ENCODE measurements at regions not wholly inside any gene's neighbourhood (a gene's known extent, or its start where the extent isn't known, plus 50 kb on each side); places are given as distances from the start of the nearest gene placed in this dataset.
"Not testable (repeated sequence)": the region's sequence is repeated elsewhere in the genome, so short reads cannot be mapped to it uniquely, and the experiment has no call there.

DNA sequence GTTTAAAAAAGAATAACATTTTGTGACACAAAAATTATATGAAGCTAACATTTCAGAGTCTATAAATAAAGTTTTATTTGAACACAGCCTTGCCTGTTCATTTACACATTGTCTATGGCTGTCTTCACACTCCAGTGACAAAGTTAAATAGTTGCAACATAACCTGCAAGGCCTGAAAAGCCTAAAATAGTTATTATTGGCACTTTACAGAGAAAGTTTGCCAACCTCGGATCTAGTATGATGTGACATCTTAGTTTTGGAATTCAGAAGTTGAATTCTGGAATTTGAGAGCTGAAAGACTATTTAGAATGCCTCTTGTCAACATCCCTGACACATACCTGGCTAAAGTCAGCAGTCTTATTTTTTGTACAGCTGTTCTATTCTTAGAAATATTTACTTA, 68.3 kb downstream of the DYRK2 start:
- DNase-seq (ENCODE audit: low read depth): peak; percentile 53

DNA sequence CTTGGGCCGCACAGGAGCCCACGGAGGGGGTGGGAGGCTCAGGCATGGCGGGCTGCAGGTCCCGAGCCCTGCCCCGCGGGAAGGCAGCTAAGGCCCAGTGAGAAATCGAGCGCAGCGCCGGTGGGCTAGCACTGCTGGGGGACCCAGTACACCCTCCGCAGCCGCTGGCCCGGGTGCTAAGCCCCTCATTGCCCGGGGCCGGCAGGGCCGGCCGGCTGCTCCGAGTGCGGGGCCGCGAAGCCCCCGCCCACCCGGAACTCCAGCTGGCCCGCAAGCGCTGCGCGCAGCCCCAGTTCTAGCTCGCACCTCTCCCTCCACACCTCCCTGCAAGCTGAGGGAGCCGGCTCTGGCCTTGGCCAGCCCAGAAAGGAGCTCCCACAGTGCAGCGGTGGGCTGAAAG, 70.8 kb downstream of the DYRK2 start:
- not testable (repeated sequence) for DNase-seq (ENCODE audit: low read depth)

DNA sequence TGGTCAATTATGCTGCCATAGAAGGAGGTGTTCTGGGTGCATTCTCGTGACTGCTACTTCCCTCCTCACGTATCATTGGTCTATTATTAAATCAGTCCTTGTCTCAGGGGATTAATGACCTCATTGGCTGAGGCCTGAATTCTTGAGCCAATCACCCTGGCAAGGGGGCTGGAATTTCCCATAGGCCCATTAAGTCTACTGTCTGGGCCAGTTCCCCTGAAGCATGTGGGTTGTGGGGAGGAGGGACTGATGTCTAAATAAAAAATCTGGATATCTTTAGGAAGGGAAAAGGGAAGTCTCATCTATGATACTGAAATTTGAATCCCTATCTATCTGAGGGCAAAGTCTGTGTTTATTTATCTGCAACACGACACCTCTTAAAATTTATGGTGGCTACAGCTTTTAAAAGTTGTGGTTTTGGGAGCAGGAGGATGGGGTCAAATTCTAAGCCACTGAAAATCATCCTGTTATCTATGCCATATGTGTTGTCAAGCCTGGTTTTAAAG, 71.9 kb downstream of the DYRK2 start:
- peak; percentile 83 for DNase-seq (ENCODE audit: low read depth)

DNA sequence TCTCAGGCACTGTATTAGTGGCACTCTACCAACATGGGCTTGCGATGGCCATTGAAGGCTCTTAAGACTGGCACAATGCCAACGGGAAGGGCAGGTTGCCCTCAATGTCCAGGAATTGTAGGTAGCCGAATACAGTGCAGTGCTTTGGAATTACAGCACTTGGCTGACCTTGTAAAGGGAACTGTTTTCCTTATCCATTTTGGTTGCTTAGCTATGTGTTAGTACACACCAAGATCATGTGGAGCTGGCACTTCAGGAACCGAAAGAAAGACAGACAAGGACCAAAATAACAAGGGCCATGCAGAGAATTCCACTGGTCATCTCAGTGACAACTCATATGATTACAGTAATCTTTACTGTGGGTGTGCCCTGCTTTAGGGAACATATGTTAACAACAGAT, 72.7 kb downstream of the DYRK2 start:
- no peak for DNase-seq (ENCODE audit: low read depth)

DNA sequence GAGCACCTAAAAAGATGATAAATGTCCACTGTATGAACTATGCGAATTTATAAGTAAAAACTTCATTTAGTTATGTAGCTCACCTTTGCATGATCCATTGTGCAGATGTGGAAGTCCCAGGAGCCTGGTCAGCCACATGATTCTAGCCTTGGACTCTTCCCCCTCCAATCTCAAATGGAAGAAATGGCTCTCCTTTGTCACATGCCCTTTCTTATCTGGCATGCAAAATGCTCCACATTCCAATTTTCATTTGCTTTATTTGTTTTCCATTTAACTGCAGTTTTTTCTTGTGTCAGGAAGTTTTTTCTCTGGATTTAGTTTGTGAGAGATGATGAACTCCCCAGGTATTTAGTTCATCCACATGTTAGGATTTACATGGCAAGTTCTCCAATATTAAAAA, 73.8 kb downstream of the DYRK2 start:
- DNase-seq (ENCODE audit: low read depth): no peak

DNA sequence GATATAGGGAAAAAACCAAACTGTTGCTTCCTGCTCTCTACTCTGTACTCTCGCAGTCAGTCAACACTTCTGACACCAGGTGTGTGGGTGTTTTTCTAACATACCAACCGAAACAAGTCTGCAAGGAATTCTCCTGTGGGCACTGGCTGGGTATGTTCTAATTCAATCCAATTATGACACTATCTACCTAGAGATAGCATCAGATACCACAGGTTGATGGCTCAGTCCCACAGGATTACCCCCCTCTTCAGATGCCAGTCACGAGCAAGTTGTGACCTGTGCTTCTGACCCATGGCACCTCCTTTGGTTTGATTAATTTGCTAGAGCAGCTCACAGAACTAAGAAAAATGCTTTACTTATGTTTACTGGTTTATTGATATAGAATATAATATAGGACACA, 78.3 kb downstream of the DYRK2 start:
- no peak for DNase-seq (ENCODE audit: low read depth)

DNA sequence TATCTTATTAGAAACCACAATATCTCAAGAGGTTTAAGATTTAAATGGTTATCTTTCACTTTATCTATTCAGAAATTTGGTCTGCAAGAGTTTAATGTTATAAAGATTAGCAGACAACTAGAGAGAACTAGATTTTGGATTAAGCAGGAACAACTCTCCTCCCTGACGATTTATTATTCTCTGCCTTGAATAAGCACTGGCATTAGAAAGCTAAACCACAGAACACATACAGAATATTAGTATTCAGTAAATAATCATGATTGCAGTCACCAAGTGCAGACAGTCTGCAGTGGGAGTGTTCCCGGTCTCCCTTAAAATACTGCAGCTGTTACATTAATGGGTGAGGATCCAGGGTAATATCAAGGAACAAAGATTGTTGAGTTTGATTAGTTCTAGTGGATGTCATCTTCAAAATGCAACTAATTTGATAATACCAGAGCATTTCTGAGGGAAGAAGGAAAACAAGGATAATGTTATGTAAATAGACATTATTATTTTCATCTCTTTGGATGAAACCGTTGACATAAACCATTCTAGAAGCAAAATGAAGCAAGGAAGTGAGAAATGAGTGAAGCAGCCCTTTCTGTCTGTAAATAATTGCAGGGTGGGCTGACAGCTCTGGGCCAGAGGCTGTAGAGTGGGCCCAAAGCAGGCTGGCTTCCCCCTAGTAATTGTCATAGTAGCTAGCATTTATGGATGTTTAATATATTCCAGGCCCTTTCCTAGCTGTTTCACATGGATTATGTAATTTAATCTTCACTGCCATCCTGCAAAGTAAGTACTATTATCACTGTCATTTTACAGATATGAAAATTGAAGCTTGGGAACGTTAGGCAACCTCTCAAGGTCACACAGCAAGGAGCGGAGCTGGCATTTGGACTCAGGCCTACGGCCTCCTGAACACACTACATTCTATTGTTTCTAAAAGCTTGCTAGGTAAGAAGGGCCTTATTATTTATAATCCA, 79.4 kb downstream of the DYRK2 start:
- DNase-seq (ENCODE audit: low read depth): no peak

DNA sequence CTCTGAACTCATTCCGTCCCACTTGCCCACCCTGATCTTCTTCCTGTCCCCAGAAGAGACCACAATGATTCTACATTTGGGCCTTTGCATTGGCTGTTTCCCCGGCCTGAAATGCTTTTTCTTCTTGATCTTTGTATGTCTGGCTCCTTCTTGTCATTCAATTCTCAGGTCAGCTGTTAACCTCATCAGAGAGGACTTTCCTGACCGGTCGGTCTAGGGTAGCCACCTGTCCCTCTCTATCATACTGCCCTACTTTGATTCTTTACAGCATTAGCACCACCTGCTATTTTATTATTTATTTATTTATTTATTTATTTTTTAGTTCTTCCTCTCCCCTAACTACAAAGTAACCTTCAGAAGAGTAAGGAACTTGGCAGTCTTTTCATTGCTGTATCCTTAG, 84.3 kb downstream of the DYRK2 start:
- no peak for DNase-seq (ENCODE audit: low read depth)

DNA sequence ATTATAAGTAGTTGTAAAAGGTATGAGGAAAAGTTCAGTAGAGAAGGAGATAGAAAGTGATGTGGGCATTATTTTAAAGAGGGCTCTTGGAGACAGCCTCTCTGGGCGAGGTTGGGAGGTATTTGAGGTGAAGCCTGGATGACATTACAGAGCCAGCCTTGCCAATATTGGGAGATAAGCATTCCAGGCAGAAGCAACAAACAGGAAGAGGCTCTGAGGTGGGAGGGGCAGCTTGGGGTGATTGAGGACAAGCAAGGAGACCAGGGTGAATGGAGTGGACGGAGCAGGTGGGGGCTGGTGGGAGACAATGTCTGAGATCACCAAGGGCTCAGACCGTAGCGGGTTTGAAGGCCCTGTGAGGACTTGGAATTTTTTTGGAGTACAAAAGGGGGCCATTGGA, 87.3 kb downstream of the DYRK2 start:
- no peak for DNase-seq (ENCODE audit: low read depth)

DNA sequence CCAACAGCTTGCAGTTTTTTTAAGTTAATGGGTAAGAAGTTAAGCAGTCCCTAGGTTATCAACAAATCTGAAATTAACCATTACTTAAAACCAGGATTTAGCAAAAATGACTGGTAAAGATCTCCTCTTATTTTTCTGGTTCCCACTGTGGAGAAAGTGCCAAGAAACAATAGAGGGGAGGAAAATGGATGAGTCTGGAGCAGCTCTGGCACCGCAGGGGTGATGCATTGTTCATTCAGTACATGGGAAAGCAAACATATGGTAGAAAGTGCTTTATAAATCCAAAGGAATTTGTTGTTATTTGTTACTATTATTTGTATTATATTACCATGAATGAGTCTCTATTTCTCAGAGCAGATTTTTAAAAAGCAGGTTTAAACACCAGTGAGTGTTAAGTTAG, 92.2 kb downstream of the DYRK2 start:
- DNase-seq (ENCODE audit: low read depth): no peak

DNA sequence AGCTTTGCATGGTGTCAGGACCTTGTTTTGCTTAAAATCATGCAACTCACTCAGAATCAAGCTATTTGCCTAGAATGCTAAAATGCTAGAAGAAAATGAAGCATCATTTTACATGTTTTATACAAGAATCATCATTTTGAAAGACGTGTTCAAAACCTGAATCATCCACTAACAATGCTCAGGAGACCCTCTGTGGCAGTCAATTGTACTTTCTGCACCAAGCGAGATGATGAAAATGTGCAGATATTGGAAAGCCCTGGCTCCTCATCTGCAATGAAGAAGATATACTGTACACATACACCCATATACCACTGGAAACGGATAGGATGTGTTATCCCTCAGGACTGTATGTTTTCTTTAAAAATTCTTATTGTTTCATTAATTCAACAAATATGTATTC, 92.7 kb downstream of the DYRK2 start:
- DNase-seq (ENCODE audit: low read depth): no peak

DNA sequence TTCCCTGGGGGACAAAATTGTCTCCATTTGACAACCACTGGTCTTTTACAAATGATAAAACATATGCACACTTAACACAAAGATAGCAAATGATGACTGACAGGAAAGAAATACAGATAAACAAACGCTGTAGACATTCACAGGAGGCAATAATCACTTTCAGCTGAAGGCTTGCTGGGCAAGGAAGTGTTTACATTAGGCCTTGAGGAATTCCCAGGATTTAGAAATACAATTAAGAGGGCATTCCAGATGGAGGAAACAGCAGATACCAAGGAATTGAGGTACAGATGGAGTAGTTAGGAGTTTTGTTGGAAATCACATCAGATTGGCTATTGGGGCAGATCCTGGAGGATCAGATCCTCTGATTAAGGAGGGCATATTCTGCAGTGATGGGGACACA, 93.9 kb downstream of the DYRK2 start:
- DNase-seq (ENCODE audit: low read depth): no peak

DNA sequence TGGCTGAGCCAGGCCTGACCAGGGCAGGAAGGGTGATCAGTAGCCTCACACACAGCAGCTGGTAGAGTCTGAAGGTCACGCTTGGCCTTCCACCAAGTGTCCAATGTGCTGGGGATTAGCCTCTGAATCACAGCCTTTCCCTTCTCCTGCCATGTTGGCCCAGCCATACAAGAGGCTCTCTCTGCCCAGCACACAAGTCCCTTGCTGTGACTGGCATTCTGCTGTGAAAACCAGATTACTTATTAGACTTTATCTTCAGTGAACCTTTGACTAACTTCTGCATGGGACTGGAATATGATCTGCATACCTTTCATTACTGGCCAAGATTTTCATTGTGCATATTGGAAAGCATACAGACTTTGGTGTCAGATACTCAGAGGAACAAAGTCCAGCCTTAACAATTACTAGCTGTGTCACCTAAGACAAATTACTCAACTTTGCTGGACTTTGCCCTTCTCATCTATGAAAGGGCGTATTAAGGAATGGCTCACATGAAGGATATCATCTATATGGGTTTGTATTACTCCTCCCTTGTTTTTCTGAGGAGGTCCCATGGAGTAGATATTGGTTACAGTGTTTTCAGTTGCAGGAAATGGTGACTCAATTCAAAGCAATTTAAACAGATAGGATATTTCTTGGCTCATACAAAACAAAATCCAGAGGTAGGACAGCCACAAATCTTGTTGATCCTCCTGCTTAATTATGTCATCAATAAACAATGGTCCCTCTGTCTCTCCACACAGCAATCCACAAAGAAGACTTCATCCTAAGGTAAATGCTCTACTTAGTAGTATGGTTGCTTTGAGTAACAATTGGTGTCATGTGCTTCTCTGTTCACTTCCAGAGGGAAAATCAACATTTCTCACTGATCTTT, 99.6 kb downstream of the DYRK2 start:
- peak; percentile 71 for DNase-seq (ENCODE audit: low read depth)

DNA sequence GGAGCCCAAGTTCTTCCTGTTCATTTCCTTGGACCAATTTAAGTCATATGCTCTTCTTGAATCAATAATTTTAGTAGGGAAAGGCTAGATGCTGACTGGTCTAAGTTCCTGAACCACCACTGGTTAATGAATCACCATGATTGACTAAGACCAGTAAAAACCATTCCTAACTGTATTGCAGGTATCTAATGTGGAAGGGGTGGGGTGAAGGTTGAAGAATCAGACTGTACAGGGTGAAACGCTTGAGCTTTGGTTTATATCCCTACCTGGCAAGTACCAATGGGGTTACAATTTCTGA, 100.1 kb downstream of the DYRK2 start:
- peak; percentile 50 for DNase-seq (ENCODE audit: low read depth)

DNA sequence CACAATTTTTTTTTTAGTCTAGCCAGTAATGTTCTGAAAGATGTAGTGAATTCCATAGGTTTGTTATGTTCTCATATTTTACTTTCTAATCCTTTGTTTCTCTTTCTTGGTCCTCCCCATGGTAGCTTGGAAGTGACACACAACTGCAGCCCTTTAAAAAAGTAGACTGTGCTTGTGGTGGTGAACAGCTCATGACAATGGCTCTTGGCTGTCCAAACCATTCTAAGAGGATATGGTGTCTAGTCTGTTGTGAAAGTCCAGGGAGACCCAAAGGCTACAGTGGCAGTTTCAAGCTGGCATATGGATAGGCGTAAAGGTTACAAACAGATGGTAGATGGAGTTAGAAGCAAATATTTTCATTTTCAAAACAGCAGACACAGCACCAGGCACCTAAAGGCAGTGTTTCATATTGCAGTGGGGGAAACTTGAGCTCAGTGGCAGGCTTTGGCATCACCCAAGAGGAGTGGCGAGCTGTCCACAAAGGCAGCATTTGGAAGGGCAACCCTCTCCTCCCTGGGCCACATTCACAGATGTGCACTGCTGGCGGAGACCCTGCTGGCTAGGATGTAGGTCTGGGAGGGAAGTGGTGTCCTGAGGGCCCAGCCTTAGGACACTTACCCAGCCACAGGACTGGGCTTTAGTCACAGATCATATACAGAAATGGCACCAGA, 102.1 kb downstream of the DYRK2 start:
- peak; percentile 17 for DNase-seq (ENCODE audit: low read depth)

DNA sequence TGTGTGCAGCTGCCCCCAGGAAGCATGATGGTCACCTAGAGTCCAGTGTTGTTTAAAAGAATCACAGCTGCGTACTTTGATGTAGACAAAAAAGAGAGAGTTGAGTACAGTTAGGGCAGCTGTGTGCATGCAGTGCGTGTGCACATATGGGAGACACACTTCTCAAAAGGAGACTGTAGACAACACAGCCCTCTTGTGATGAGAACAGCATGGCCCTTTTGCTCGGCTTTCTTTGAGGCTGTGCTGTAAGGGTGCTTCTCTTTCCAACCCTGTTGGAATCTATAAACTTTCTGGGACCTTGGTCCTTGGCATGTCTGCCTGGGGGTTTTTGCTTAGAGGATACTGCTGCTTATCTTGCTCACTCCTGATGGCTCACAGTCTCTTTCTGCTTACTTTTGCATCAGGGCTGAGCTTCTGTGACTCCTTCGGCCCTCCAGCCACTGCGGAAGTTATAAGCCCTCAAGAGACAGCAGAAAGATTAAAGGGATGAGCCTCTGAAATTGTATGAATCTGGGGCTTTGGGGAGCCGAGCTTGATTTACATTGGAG, 102.9 kb downstream of the DYRK2 start:
- DNase-seq (ENCODE audit: low read depth): no peak

DNA sequence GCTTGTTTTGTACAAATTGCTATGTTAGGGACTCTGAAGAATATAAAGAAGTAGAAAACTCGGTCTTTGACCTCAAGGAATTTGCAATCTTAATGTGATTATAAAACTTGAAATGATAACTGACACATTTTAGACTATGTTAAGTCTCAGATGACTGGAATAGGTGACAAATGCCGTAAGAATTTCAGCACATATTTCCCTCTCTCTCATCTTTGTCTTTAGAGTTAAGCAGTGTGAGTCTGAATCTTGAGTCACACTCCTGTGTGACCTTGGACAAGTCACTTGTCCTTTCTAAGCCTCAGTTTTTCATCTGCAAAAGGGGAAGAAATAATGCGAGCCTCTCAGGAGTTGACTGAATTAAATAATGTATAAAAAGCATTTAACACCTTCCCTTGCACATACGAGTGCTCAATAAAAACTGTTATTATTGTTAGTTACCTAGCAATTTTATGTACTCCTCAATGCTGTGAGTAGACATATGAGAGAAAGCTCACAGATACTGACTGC, 103.7 kb downstream of the DYRK2 start:
- DNase-seq (ENCODE audit: low read depth): peak; percentile 51

DNA sequence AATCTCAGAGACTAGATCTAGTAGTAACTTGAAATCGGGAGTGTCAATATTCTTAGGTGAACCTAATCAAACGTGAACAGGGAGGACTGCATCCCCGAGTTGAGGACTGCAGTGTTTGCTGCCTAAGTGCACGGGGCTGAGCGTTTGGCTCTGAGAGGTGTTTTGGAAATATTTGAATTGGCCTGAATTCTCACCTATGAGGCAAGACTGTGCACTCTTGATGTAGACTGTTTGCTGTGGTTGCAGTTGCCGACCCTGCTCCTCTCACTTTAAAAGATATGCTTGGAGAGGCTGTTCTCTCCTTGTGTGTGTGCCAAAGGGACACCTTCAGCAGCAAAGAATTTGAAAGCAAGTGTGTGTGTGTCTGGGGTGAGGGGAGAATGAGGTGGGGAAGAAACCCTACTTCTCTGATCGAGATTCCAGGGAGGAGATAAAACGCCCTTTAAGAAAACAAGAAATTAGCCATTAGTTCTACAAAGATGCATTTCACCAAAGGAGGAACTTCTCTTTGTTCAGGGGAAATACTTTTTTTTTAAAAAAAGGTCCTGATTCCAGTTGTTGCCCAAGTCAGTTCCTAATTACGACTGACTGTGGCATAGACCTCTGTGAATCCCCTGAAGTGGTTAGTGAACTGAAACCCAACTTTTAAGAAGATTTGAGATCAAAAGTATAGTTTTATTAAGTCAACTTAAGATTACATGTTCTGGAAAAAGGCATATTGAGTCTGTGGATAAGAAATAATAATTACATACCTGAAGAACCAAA, 106.6 kb downstream of the DYRK2 start:
- DNase-seq (ENCODE audit: low read depth): no peak

DNA sequence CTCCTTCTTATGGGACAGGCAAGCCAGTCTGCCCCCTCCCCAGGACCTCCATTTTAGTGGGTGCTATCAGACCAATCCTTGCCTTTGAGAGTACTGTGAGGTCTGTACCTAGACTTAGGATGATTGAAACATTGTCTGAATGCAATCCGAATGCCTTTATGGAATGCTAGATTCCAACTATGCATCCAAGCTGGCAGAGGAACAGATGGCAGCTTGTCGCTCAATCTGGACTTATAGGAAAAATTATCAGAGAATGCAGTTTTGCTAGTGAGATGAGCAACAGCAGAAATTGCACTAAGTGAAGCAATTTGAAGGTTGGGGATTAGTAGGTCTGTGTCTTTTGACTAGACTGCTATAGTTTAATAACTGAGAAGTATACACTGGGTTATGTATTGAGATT, 109.1 kb downstream of the DYRK2 start:
- no peak for DNase-seq (ENCODE audit: low read depth)

DNA sequence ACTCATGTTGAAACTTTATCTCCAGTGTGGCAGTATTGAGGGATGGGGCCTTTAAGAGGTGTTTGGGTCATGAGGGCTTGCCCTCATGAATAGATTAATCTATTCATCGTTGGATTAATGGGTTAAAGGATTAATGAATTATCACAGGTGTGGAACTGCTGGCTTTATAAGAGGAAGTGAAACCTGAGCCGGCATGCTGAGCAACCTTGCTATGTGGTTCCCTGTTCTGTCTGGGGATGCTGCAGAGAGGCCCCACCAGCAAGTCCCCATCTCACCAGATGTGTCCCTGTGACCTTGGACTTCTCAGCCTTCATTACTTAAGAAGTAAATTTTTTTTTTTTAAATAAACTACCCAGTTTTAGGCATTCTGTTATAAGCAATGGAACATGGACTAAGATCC, 109.6 kb downstream of the DYRK2 start:
- no peak for DNase-seq (ENCODE audit: low read depth)

DNA sequence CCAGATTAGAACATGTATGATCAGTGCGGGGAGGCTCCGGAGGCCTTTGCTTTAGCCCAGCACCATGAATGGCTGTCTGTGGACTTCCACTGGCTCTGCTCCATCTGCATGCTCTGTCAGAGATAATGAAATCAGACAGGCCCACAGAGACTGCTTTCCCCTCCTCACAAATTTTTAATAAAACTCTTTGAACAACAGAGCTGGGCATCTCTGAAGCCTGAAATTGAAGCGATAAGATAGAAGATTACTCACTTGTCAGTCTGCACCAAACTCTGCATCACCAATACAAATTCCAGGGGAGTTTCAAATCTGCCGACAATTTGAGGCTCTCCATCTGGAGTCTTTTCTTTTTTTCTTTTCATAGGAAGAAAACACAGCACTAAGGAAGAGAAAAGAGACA, 110.0 kb downstream of the DYRK2 start:
- no peak for DNase-seq (ENCODE audit: low read depth)
